GM12864 (cell line): ENCODE measurements at regions not wholly inside any gene's neighbourhood (a gene's known extent, or its start where the extent isn't known, plus 50 kb on each side); places are given as distances from the start of the nearest gene placed in this dataset.
"Not testable (repeated sequence)": the region's sequence is repeated elsewhere in the genome, so short reads cannot be mapped to it uniquely, and the experiment has no call there.

Experiments
- DNase-seq: peaks from one replicate; pipeline ENCODE4 v3.0.0-alpha.2; 2011; ENCODE audit warnings: low read depth
- H3K4me3 ChIP-seq: 2 replicates; pipeline ENCODE4 v1.5.1; 2011; ENCODE audit warnings: mild to moderate bottlenecking, low read depth, low read length, control low read depth
- TF ChIP-seq, protein P1 (sequence below): IDR thresholded peaks from 2 replicates; pipeline ENCODE4 v1.5.1; 2011; ENCODE audit warnings: low read depth, mild to moderate bottlenecking, moderate library complexity, low read length, control low read depth, inconsistent platforms; ENCODE audit errors: missing control alignments

- TF ChIP-seq, protein P1, sequence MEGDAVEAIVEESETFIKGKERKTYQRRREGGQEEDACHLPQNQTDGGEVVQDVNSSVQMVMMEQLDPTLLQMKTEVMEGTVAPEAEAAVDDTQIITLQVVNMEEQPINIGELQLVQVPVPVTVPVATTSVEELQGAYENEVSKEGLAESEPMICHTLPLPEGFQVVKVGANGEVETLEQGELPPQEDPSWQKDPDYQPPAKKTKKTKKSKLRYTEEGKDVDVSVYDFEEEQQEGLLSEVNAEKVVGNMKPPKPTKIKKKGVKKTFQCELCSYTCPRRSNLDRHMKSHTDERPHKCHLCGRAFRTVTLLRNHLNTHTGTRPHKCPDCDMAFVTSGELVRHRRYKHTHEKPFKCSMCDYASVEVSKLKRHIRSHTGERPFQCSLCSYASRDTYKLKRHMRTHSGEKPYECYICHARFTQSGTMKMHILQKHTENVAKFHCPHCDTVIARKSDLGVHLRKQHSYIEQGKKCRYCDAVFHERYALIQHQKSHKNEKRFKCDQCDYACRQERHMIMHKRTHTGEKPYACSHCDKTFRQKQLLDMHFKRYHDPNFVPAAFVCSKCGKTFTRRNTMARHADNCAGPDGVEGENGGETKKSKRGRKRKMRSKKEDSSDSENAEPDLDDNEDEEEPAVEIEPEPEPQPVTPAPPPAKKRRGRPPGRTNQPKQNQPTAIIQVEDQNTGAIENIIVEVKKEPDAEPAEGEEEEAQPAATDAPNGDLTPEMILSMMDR, result peak; percentile 28
- DNase-seq, result peak; percentile 1
- H3K4me3 ChIP-seq, result no peak overlapping the region
These were observed 575.6 kb downstream of the ARL4A start for GRCh38 chr7:13262929-13263530.

GRCh38 chr7:13265271-13265670, 577.8 kb downstream of the ARL4A start:
- H3K4me3 ChIP-seq, result no peak overlapping the region
- DNase-seq, result no peak
- TF ChIP-seq, protein P1, result no peak

DNA sequence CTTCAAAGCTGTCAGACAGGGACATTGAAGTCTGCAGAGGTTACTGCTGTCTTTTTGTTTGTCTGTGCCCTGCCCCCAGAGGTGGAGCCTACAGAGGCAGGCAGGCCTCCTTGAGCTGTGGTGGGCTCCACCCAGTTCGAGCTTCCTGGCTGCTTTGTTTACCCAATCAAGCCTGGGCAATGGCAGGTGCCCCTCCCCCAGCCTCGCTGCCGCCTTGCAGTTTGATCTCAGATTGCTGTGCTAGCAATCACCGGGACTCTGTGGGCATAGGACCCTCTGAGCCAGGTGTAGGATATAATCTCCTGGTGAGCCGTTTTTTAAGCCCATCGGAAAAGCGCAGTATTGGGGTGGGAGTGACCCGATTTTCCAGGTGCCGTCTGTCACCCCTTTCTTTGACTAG, 586.8 kb downstream of the ARL4A start:
- not testable (repeated sequence) for H3K4me3 ChIP-seq, DNase-seq

DNA sequence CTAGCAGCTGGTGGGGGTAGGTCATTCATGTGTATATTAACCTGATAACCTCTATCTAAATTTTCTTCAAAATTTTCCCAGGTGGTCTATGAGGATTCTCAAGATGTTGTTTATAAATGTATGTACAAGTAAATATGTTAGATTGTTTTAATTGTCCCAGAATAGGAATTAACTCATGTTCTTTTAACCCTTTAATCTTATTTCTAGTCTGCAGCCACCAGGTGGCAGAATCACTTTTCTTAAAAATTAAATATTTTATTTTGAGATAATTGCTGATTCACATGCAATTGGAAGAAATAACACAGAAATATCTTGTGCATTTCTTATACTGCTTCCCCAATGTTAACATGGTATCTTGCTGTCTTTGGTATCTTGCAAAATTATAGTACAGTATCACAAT, 589.5 kb downstream of the ARL4A start:
- TF ChIP-seq, protein P1, result peak; percentile 3
- no peak overlapping the region for H3K4me3 ChIP-seq
- no peak for DNase-seq

DNA sequence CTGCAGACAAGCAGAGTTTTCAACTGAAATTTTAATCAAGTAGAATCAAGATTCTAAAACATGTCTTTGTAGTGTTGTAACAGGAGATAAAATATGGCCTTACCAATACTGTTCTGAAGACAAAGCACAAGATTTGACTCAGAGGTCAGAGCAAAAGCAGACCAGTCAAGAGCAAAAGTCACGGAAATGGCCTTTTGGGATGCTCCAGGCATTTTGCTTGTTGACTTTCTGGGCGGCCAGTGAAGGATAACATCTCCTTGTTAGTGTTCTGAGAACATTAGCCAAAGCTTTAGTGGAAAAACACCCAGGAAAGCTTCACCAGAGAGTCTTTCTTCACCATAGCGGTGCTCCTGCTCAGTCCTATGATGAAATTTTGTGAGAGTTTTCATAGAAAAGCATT, 590.6 kb downstream of the ARL4A start:
- TF ChIP-seq, protein P1, result no peak
- no peak for DNase-seq
- H3K4me3 ChIP-seq, result no peak overlapping the region

GRCh38 chr7:13279854-13280435, 592.5 kb downstream of the ARL4A start:
- DNase-seq, result no peak
- no peak overlapping the region for H3K4me3 ChIP-seq
- TF ChIP-seq, protein P1, result no peak

DNA sequence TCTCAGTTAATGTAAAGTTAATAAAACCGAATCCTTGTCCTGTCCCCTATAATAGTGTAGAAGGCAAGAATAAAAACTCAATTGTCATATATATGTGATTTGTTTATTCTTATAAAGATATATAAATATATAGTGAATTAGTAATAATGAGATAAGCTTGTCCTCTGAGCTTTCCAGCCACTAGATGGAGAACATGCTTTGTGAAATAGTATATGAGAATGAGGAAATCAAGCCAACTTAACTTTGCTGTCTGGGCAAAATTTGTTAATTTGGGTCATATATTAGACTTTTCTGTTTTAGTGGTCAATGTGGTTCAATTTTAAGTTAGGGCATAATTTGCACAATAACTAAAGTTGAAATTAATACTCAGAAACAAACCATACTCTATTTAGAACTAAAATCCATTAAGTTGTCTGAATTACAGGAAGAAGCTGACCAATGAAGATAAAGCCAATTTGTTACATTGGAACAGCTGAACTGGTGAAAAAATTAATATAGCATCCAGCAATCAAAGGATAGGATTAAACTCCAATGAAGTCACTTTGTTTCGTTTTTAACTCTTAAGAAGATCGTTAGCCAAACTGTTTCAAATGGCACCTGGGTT, 595.0 kb downstream of the ARL4A start:
- no peak for DNase-seq
- TF ChIP-seq, protein P1, result no peak
- no peak overlapping the region for H3K4me3 ChIP-seq
